AG04450 (cell line): ENCODE measurements at regions not wholly inside any gene's neighbourhood (a gene's known extent, or its start where the extent isn't known, plus 50 kb on each side); places are given as distances from the start of the nearest gene placed in this dataset.

Source experiments
- CTCF ChIA-PET: fragments of 300-600, 350-600 bp; formaldehyde crosslinking; extraction: SDS; loops from one replicate; lab custom pipeline; 2022; ENCODE audit warnings: antibody characterized with exemption, inconsistent platforms; lab: Charles Lee
- POLR2A ChIA-PET: fragments of 350-600 bp; formaldehyde crosslinking; extraction: SDS; loops from one replicate; lab custom pipeline; 2021; ENCODE audit warnings: antibody characterized with exemption, inconsistent platforms; lab: Yijun Ruan, JAX
- DNase-seq: peaks from one replicate; pipeline ENCODE4 v3.0.0-alpha.2; 2011; ENCODE audit warnings: low read depth, low spot score
- H3K27ac ChIP-seq: one replicate; pipeline ENCODE4 v1.5.1; 2012; ENCODE audit warnings: low read depth, low read length, control low read depth
- H3K27me3 ChIP-seq: one replicate; pipeline ENCODE4 v1.6.0; 2012; ENCODE audit warnings: low read length; ENCODE audit not compliant: control insufficient read depth, insufficient read depth
- H3K4me3 ChIP-seq: 2 replicates; pipeline ENCODE4 v1.5.1; 2011; ENCODE audit warnings: mild to moderate bottlenecking, low read depth, low read length, control low read depth
- H3K9me3 ChIP-seq: 2 replicates; pipeline ENCODE4 v1.5.1; 2012; ENCODE audit warnings: low read length; ENCODE audit not compliant: control insufficient read depth, insufficient read depth
- CTCF ChIP-seq: IDR thresholded peaks from 2 replicates; pipeline ENCODE4 v1.5.1; 2011; ENCODE audit warnings: low read depth, low read length, control low read depth, inconsistent platforms

- POLR2A ChIA-PET, result no interaction called here
- DNase-seq, result no peak
- CTCF ChIA-PET, result no interaction called here
These were observed 96.1 kb upstream of the SEMA3C start for GRCh38 chr7:81014908-81015307.

GRCh38 chr7:81014266-81014665, 95.4 kb upstream of the SEMA3C start:
- Histone ChIP-seq H3K27ac (no peak overlapping the region), H3K27me3 (no peaks in the 10 kb centered on the region), H3K4me3 (no peak overlapping the region), H3K9me3 (no peaks in the 10 kb centered on the region)
- ChIA-PET CTCF (no interaction called here), POLR2A (no interaction called here)
- DNase-seq, result no peak
- no peak for TF ChIP-seq CTCF

More at GRCh38 chr7:81014908-81015307, 96.1 kb upstream of the SEMA3C start:
- Histone ChIP-seq H3K9me3 (no peaks in the 10 kb centered on the region), H3K27me3 (no peaks in the 10 kb centered on the region), H3K4me3 (no peak overlapping the region), H3K27ac (no peak overlapping the region)
- TF ChIP-seq CTCF, result no peak

GRCh38 chr7:81013083-81013817, 94.4 kb upstream of the SEMA3C start:
- no peak for TF ChIP-seq CTCF
- Histone ChIP-seq H3K9me3 (no peaks in the 10 kb centered on the region), H3K27ac (no peak overlapping the region), H3K27me3 (no peaks in the 10 kb centered on the region), H3K4me3 (no peak overlapping the region)
- ChIA-PET POLR2A (no interaction called here), CTCF (no interaction called here)
- DNase-seq, result no peak

GRCh38 chr7:81008901-81009300, 90.0 kb upstream of the SEMA3C start:
- Histone ChIP-seq H3K27me3 (no peaks in the 10 kb centered on the region), H3K4me3 (no peak overlapping the region), H3K27ac (no peak overlapping the region), H3K9me3 (no peaks in the 10 kb centered on the region)
- ChIA-PET POLR2A (no interaction called here), CTCF (no interaction called here)
- DNase-seq, result no peak
- TF ChIP-seq CTCF, result no peak

GRCh38 chr7:81007051-81007450, 88.2 kb upstream of the SEMA3C start:
- no peak for TF ChIP-seq CTCF
- ChIA-PET CTCF (no interaction called here), POLR2A (no interaction called here)
- no peak overlapping the region for H3K27ac ChIP-seq
- H3K4me3 ChIP-seq, result no peak overlapping the region
- H3K9me3 ChIP-seq, result no peaks in the 10 kb centered on the region
- no peak for DNase-seq
- no peaks in the 10 kb centered on the region for H3K27me3 ChIP-seq
